ENCODE measurements at regions not wholly inside any gene's neighbourhood (a gene's known extent, or its start where the extent isn't known, plus 50 kb on each side); places are given as distances from the start of the nearest gene placed in this dataset.

- H4K20me1 ChIP-seq (ENCODE audit: control insufficient read depth, insufficient read depth, low read depth, low read length) = no peaks in the 10 kb centered on the region
- TF ChIP-seq CTCF (IDR thresholded peaks at IDR 0.05; ENCODE audit: low read depth, low read length, poor library complexity, severe bottlenecking) (no peak), EZH2phosphoT487 (IDR thresholded peaks at IDR 0.05; ENCODE audit: borderline replicate concordance, low read length) (no peak)
These were observed 98.1 kb upstream of the NCOR2 start for GRCh38 chr12:124665511-124665910.

DNA sequence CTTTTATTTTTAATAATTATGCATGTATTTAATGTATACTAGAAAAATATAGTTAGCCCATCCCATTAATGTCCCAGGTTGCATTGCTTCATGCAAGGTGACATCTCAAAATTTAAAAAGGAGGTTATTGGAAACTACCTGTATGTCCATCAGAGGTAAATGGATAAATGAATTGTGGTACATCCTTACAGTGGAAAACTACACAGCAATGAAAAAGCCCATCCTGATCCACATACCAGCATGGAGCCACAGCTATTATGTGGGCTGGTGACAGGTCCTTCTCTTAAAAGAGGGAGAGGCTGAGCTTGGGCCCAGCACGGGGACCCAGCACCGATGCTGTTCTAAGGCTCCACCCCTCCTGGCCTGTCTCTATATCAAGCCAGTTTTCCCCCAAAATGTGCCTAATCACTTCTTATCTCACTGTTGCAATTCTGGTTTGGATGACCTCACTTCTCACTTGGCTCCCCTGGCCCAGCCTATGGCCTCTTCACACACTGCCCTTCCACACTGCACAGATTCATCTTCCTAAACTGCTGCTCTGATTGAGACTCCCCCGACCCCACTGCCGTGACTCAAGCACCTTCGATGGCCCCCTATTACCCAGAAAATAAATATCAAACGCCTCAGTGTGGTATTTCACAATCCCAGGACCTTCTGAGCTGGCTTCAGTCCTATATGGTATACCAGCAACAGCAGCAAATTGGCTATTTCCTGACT lies 97.1 kb upstream of the NCOR2 start:
- H3K4me2 ChIP-seq (ENCODE audit: low read length) = no peak overlapping the region
- H3K9me2 ChIP-seq (replicated peaks; ENCODE audit: control insufficient read depth, low read length) = no peaks in the 10 kb centered on the region
- H3K27me3 ChIP-seq (ENCODE audit: control insufficient read depth, low read length) = no peaks in the 10 kb centered on the region
- H3K4me3 ChIP-seq (ENCODE audit: low read length) = no peak overlapping the region
- no peaks in the 10 kb centered on the region for H3F3A ChIP-seq (ENCODE audit: control insufficient read depth, insufficient read depth)
- no peaks in the 10 kb centered on the region for H4K20me1 ChIP-seq (ENCODE audit: control insufficient read depth, insufficient read depth, low read depth, low read length)
- no peak overlapping the region for H3K27ac ChIP-seq (ENCODE audit: low read depth, low read length)
- H3K36me3 ChIP-seq (ENCODE audit: control insufficient read depth, low read length) = no peaks in the 10 kb centered on the region
- H3K79me2 ChIP-seq (ENCODE audit: control insufficient read depth, low read length) = no peaks in the 10 kb centered on the region
- no peaks in the 10 kb centered on the region for H3K9me3 ChIP-seq (ENCODE audit: control insufficient read depth, insufficient read depth, low read length)
- peaks cover 4% of the 10 kb centered on the region; the same call in 1 of the 2 replicates for H3K4me1 ChIP-seq (ENCODE audit: control insufficient read depth, low read length)
- TF ChIP-seq CTCF (IDR thresholded peaks at IDR 0.05; ENCODE audit: low read depth, low read length, poor library complexity, severe bottlenecking) = no peak
- TF ChIP-seq EZH2phosphoT487 (IDR thresholded peaks at IDR 0.05; ENCODE audit: borderline replicate concordance, low read length) = no peak

More at GRCh38 chr12:124665511-124665910, 98.1 kb upstream of the NCOR2 start:
- H3K4me3 ChIP-seq (ENCODE audit: low read length) = no peak overlapping the region
- no peaks in the 10 kb centered on the region for H3K9me2 ChIP-seq (replicated peaks; ENCODE audit: control insufficient read depth, low read length)
- H3K9me3 ChIP-seq (ENCODE audit: control insufficient read depth, insufficient read depth, low read length) = no peaks in the 10 kb centered on the region
- no peaks in the 10 kb centered on the region for H3K36me3 ChIP-seq (ENCODE audit: control insufficient read depth, low read length)
- H3K27me3 ChIP-seq (ENCODE audit: control insufficient read depth, low read length) = no peaks in the 10 kb centered on the region
- H3K4me2 ChIP-seq (ENCODE audit: low read length) = no peak overlapping the region
- H3K27ac ChIP-seq (ENCODE audit: low read depth, low read length) = no peak overlapping the region
- H3F3A ChIP-seq (ENCODE audit: control insufficient read depth, insufficient read depth) = no peaks in the 10 kb centered on the region
- H3K4me1 ChIP-seq (ENCODE audit: control insufficient read depth, low read length) = peaks cover 5% of the 10 kb centered on the region; the same call in 1 of the 2 replicates
- no peaks in the 10 kb centered on the region for H3K79me2 ChIP-seq (ENCODE audit: control insufficient read depth, low read length)

- H3K27me3 ChIP-seq (ENCODE audit: control insufficient read depth, low read length) = no peaks in the 10 kb centered on the region
- H3F3A ChIP-seq (ENCODE audit: control insufficient read depth, insufficient read depth) = no peaks in the 10 kb centered on the region
- TF ChIP-seq CTCF (IDR thresholded peaks at IDR 0.05; ENCODE audit: low read depth, low read length, poor library complexity, severe bottlenecking) (no peak), EZH2phosphoT487 (IDR thresholded peaks at IDR 0.05; ENCODE audit: borderline replicate concordance, low read length) (no peak)
- no peak overlapping the region for H3K4me3 ChIP-seq (ENCODE audit: low read length)
- H3K36me3 ChIP-seq (ENCODE audit: control insufficient read depth, low read length) = no peaks in the 10 kb centered on the region
- no peaks in the 10 kb centered on the region for H3K9me2 ChIP-seq (replicated peaks; ENCODE audit: control insufficient read depth, low read length)
- no peaks in the 10 kb centered on the region for H3K79me2 ChIP-seq (ENCODE audit: control insufficient read depth, low read length)
- no peaks in the 10 kb centered on the region for H4K20me1 ChIP-seq (ENCODE audit: control insufficient read depth, insufficient read depth, low read depth, low read length)
- H3K27ac ChIP-seq (ENCODE audit: low read depth, low read length) = no peak overlapping the region
- H3K4me1 ChIP-seq (ENCODE audit: control insufficient read depth, low read length) = no peaks in the 10 kb centered on the region
- no peaks in the 10 kb centered on the region for H3K9me3 ChIP-seq (ENCODE audit: control insufficient read depth, insufficient read depth, low read length)
- no peak overlapping the region for H3K4me2 ChIP-seq (ENCODE audit: low read length)
These were observed 96.5 kb upstream of the NCOR2 start for GRCh38 chr12:124663771-124664366.

Measured in DOHH2 (cell line).